PFSK-1 (cell line): ENCODE measurements at regions not wholly inside any gene's neighbourhood (a gene's known extent, or its start where the extent isn't known, plus 50 kb on each side); places are given as distances from the start of the nearest gene placed in this dataset.

ENCODE experiments used
- POLR2AphosphoS5 ChIP-seq: IDR thresholded peaks from 2 replicates; pipeline ENCODE4 v1.6.1; 2012; ENCODE audit warnings: low read depth, mild to moderate bottlenecking, control low read depth, low read length, moderate library complexity
- TAF1 ChIP-seq: IDR thresholded peaks from 2 replicates; pipeline ENCODE4 v1.6.1; 2012; ENCODE audit warnings: low read length, control low read depth, borderline replicate concordance; ENCODE audit not compliant: insufficient read depth

- TF ChIP-seq POLR2AphosphoS5 (no peak), TAF1 (no peak)
Observed at GRCh38 chr16:13342675-13343074, 441.3 kb downstream of the SHISA9 start.
